ENCODE measurements at regions not wholly inside any gene's neighbourhood (a gene's known extent, or its start where the extent isn't known, plus 50 kb on each side); places are given as distances from the start of the nearest gene placed in this dataset.

DNA sequence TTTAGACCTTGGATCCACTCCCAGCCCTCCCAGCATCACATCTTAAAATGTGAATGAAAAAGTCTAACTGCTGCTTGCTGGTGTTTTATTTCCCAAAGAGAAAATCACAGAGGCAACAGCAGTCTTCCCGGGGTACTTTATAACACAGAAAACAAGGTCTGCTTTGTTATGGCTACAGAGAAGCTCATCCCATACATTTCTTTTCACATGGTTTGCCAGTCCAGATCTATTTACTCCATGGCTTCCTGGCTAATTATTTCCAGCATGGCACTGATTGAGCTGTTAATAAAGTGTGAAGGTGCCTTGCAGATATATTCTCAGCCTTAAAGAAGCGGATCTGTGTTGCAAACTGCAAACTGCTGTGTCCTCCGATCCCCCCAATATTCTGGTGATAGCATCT lies 466.1 kb upstream of the CFAP20DC start:
- no peak for TF ChIP-seq EZH2 (IDR thresholded peaks at IDR 0.05; ENCODE audit: insufficient read depth, low read length)
- no peak for TF ChIP-seq CTCF (IDR thresholded peaks at IDR 0.05; ENCODE audit: insufficient read depth, low read depth, low read length)
